HCT116 (cell line): ENCODE measurements at regions not wholly inside any gene's neighbourhood (a gene's known extent, or its start where the extent isn't known, plus 50 kb on each side); places are given as distances from the start of the nearest gene placed in this dataset.

Experiments
- CTCF ChIP-seq, 3 experiments: fragments of 200-600 bp in 1 of 3; sonication (generic) in 1 of 3; IDR thresholded peaks in 2 of 3; conservative IDR thresholded peaks in 1 of 3; 2 replicates each; pipeline ENCODE4 v1.5.1; 2012 to 2017; ENCODE audit warnings: low read depth in 2 of 3, low read length in 2 of 3, antibody characterized with exemption in 1 of 3, borderline replicate concordance in 1 of 3, control low read depth in 1 of 3, mild to moderate bottlenecking in 1 of 3, mixed read lengths in 1 of 3, mixed run types in 1 of 3, moderate library complexity in 1 of 3; ENCODE audit not compliant: insufficient read depth in 1 of 3
- EGR1 ChIP-seq: IDR thresholded peaks from 2 replicates; pipeline ENCODE4 v1.6.1; 2012; ENCODE audit warnings: low read depth
- EZH2 ChIP-seq: fragments of 200-600 bp; sonication (generic); IDR thresholded peaks from 2 replicates; pipeline ENCODE4 v1.6.1; 2017; ENCODE audit warnings: antibody characterized with exemption, mixed run types
- FOSL1 ChIP-seq: IDR thresholded peaks from 2 replicates; pipeline ENCODE4 v1.6.1; 2012; ENCODE audit warnings: low read depth
- JUND ChIP-seq: IDR thresholded peaks from 2 replicates; pipeline ENCODE4 v1.6.1; 2012
- POLR2A ChIP-seq: IDR thresholded peaks from 2 replicates; pipeline ENCODE4 v1.7.0; 2011; ENCODE audit warnings: borderline replicate concordance; ENCODE audit not compliant: insufficient read depth, insufficient read length; ENCODE audit errors: extremely low read depth
- POLR2AphosphoS5 ChIP-seq: IDR thresholded peaks from 2 replicates; pipeline ENCODE4 v1.6.1; 2011; ENCODE audit warnings: mild to moderate bottlenecking, low read depth, low read length, moderate library complexity
- SIN3A ChIP-seq: IDR thresholded peaks from 2 replicates; pipeline ENCODE4 v1.6.1; 2012; ENCODE audit warnings: low read depth
- SRF ChIP-seq: IDR thresholded peaks from 2 replicates; pipeline ENCODE4 v1.6.1; 2012; ENCODE audit warnings: low read depth
- YY1 ChIP-seq: IDR thresholded peaks from 2 replicates; pipeline ENCODE4 v1.6.1; 2011; ENCODE audit warnings: low read length, low read depth, moderate library complexity, mild to moderate bottlenecking; ENCODE audit not compliant: insufficient replicate concordance; ENCODE audit errors: extremely low read depth
- ZNF274 ChIP-seq: fragments of 200-500 bp; sonication (Bioruptor generic); IDR thresholded peaks from 2 replicates; pipeline ENCODE4 v1.6.1; 2014; ENCODE audit warnings: mild to moderate bottlenecking, low read depth, low read length, inconsistent platforms
- TF ChIP-seq, protein P1 (sequence below): IDR thresholded peaks from 2 replicates; pipeline ENCODE4 v1.6.1; 2012

DNA sequence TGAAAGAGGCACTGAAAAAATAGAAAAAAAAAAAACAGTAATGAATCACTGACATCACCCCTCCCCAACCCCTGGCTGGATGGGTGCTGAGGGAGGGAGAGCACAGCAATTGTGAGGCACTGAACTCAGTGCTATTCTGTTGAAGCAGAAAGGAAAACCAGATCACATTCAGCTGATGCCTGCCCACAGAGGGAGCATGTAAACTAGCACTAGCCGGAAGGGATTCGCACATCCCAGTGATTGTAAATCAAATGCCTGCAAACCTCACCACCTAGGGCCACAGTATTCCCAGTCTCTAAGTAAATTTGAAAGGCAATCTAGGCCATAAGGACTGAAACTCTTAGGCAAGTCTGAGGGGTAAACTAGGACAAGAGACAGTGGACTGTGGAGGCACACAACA is 772.0 kb upstream of the CCDC179 start:
- TF ChIP-seq JUND: no peak
- TF ChIP-seq FOSL1: no peak
- TF ChIP-seq, protein P1, sequence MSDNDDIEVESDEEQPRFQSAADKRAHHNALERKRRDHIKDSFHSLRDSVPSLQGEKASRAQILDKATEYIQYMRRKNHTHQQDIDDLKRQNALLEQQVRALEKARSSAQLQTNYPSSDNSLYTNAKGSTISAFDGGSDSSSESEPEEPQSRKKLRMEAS: no peak
- no peak for TF ChIP-seq CTCF (IDR thresholded peaks at IDR 0.05 in 2 of 3, conservative IDR thresholded peaks at IDR 0.05 in 1 of 3; ENCODE audit: borderline replicate concordance in 1 of 3, insufficient read depth in 1 of 3, low read depth in 2 of 3, low read length in 2 of 3)
- TF ChIP-seq YY1: no peak
- TF ChIP-seq EZH2: no peak
- TF ChIP-seq ZNF274: no peak
- TF ChIP-seq POLR2A: no peak
- no peak for TF ChIP-seq EGR1
- TF ChIP-seq SIN3A: no peak
- TF ChIP-seq SRF: no peak
- no peak for TF ChIP-seq POLR2AphosphoS5
